ENCODE measurements at regions not wholly inside any gene's neighbourhood (a gene's known extent, or its start where the extent isn't known, plus 50 kb on each side); places are given as distances from the start of the nearest gene placed in this dataset.
A peak's percentile ranks its signal among the peaks of the same experiment; 100 is the strongest.

- no peak overlapping the region for H3K4me3 ChIP-seq (ENCODE audit: low read depth, low read length)
- TF ChIP-seq CTCF (IDR thresholded peaks at IDR 0.05; ENCODE audit: borderline replicate concordance, insufficient read depth, low read depth, low read length): no peak
Measured at GRCh38 chr6:9890893-9891292, 524.0 kb downstream of the TFAP2A start.

GRCh38 chr6:9890469-9890868 is 524.4 kb downstream of the TFAP2A start:
- no peak overlapping the region for H3K4me3 ChIP-seq (ENCODE audit: low read depth, low read length)
- no peak for TF ChIP-seq CTCF (IDR thresholded peaks at IDR 0.05; ENCODE audit: borderline replicate concordance, insufficient read depth, low read depth, low read length)

GRCh38 chr6:9878535-9878934 is 536.3 kb downstream of the TFAP2A start:
- no peak overlapping the region for H3K4me3 ChIP-seq (ENCODE audit: low read depth, low read length)
- no peak for TF ChIP-seq CTCF (IDR thresholded peaks at IDR 0.05; ENCODE audit: borderline replicate concordance, insufficient read depth, low read depth, low read length)

GRCh38 chr6:9875605-9876353 is 539.1 kb downstream of the TFAP2A start:
- H3K4me3 ChIP-seq (ENCODE audit: low read depth, low read length): no peak overlapping the region
- TF ChIP-seq CTCF (IDR thresholded peaks at IDR 0.05; ENCODE audit: borderline replicate concordance, insufficient read depth, low read depth, low read length): no peak

- no peak overlapping the region for H3K4me3 ChIP-seq (ENCODE audit: low read depth, low read length)
- no peak for TF ChIP-seq CTCF (IDR thresholded peaks at IDR 0.05; ENCODE audit: borderline replicate concordance, insufficient read depth, low read depth, low read length)
Measured at GRCh38 chr6:9862603-9863167, 552.2 kb downstream of the TFAP2A start.

GRCh38 chr6:9851541-9852380 is 563.1 kb downstream of the TFAP2A start:
- TF ChIP-seq CTCF (IDR thresholded peaks at IDR 0.05; ENCODE audit: borderline replicate concordance, insufficient read depth, low read depth, low read length): 0 out of 2 replicates have a peak, but pooled peaks have one; percentile 5
- H3K4me3 ChIP-seq (ENCODE audit: low read depth, low read length): no peak overlapping the region
